ENCODE measurements at regions not wholly inside any gene's neighbourhood (a gene's known extent, or its start where the extent isn't known, plus 50 kb on each side); places are given as distances from the start of the nearest gene placed in this dataset.

GRCh38 chr9:115169003-115169402 lies 51.0 kb upstream of the TNC start:
- H3K27me3 Mint-ChIP-seq: peaks cover 16% of the 10 kb centered on the region
- no peak overlapping the region for H3K4me3 Mint-ChIP-seq
- no peaks in the 10 kb centered on the region for H3K9me3 Mint-ChIP-seq

GRCh38 chr9:115170358-115171073 lies 52.6 kb upstream of the TNC start:
- ATAC-seq (no peak), DNase-seq (no peak)
- Mint-ChIP-seq H3K36me3 (ENCODE audit: low read depth) (no peaks in the 10 kb centered on the region), H3K4me1 (no peaks in the 10 kb centered on the region), H3K27ac (no peak overlapping the region), H3K27me3 (peaks cover 16% of the 10 kb centered on the region), H3K9me3 (no peaks in the 10 kb centered on the region), H3K4me3 (no peak overlapping the region)

More at GRCh38 chr9:115169003-115169402, 51.0 kb upstream of the TNC start:
- no peak for ATAC-seq
- Mint-ChIP-seq H3K27ac (no peak overlapping the region), H3K36me3 (ENCODE audit: low read depth) (no peaks in the 10 kb centered on the region), H3K4me1 (no peaks in the 10 kb centered on the region)
- DNase-seq: no peak

- Mint-ChIP-seq H3K4me1 (no peaks in the 10 kb centered on the region), H3K36me3 (ENCODE audit: low read depth) (no peaks in the 10 kb centered on the region), H3K27me3 (peaks cover 12% of the 10 kb centered on the region), H3K4me3 (no peak overlapping the region), H3K9me3 (no peaks in the 10 kb centered on the region), H3K27ac (no peak overlapping the region)
- ATAC-seq (no peak), DNase-seq (no peak)
Observed at GRCh38 chr9:115171921-115172388, 54.0 kb upstream of the TNC start.

- Mint-ChIP-seq H3K27ac (no peak overlapping the region), H3K4me1 (no peaks in the 10 kb centered on the region), H3K27me3 (peaks cover 3% of the 10 kb centered on the region), H3K36me3 (ENCODE audit: low read depth) (no peaks in the 10 kb centered on the region), H3K4me3 (no peak overlapping the region), H3K9me3 (no peaks in the 10 kb centered on the region)
- ATAC-seq (no peak), DNase-seq (no peak)
Observed at GRCh38 chr9:115182264-115182663, 64.3 kb upstream of the TNC start.

GRCh38 chr9:115183436-115183835 lies 65.5 kb upstream of the TNC start:
- ATAC-seq (no peak), DNase-seq (no peak)
- Mint-ChIP-seq H3K9me3 (no peaks in the 10 kb centered on the region), H3K4me1 (no peaks in the 10 kb centered on the region), H3K27ac (no peak overlapping the region), H3K4me3 (no peak overlapping the region), H3K27me3 (peaks cover 5% of the 10 kb centered on the region), H3K36me3 (ENCODE audit: low read depth) (no peaks in the 10 kb centered on the region)

- no peak for DNase-seq
- H3K27me3 Mint-ChIP-seq: peaks cover 16% of the 10 kb centered on the region
- peaks cover 3% of the 10 kb centered on the region for H3K36me3 Mint-ChIP-seq (ENCODE audit: low read depth)
Observed at GRCh38 chr9:115189686-115190085, 71.7 kb upstream of the TNC start.

GRCh38 chr9:115191667-115192066 lies 73.7 kb upstream of the TNC start:
- Mint-ChIP-seq H3K27ac (no peak overlapping the region), H3K36me3 (ENCODE audit: low read depth) (peaks cover 3% of the 10 kb centered on the region), H3K4me3 (no peak overlapping the region), H3K27me3 (peaks cover 19% of the 10 kb centered on the region), H3K4me1 (no peaks in the 10 kb centered on the region), H3K9me3 (no peaks in the 10 kb centered on the region)
- DNase-seq: no peak
- ATAC-seq: no peak

More at GRCh38 chr9:115189686-115190085, 71.7 kb upstream of the TNC start:
- Mint-ChIP-seq H3K4me3 (no peak overlapping the region), H3K27ac (no peak overlapping the region), H3K4me1 (no peaks in the 10 kb centered on the region), H3K9me3 (no peaks in the 10 kb centered on the region)
- ATAC-seq: no peak

- Mint-ChIP-seq H3K36me3 (ENCODE audit: low read depth) (peaks cover 3% of the 10 kb centered on the region), H3K27ac (no peak overlapping the region), H3K4me3 (no peak overlapping the region), H3K27me3 (peaks cover 25% of the 10 kb centered on the region), H3K4me1 (no peaks in the 10 kb centered on the region), H3K9me3 (no peaks in the 10 kb centered on the region)
- DNase-seq (no peak), ATAC-seq (no peak)
Observed at GRCh38 chr9:115192280-115192679, 74.3 kb upstream of the TNC start.

GRCh38 chr9:115192835-115193525 lies 75.0 kb upstream of the TNC start:
- Mint-ChIP-seq H3K27ac (no peak overlapping the region), H3K4me1 (no peaks in the 10 kb centered on the region), H3K9me3 (no peaks in the 10 kb centered on the region), H3K36me3 (ENCODE audit: low read depth) (peaks cover 3% of the 10 kb centered on the region), H3K4me3 (no peak overlapping the region), H3K27me3 (peaks cover 26% of the 10 kb centered on the region)
- DNase-seq: no peak
- no peak for ATAC-seq

GRCh38 chr9:115193777-115194176 lies 75.8 kb upstream of the TNC start:
- DNase-seq (no peak), ATAC-seq (no peak)
- Mint-ChIP-seq H3K36me3 (ENCODE audit: low read depth) (peaks cover 3% of the 10 kb centered on the region), H3K27ac (no peak overlapping the region), H3K9me3 (no peaks in the 10 kb centered on the region), H3K4me1 (no peaks in the 10 kb centered on the region), H3K27me3 (peaks cover 21% of the 10 kb centered on the region), H3K4me3 (no peak overlapping the region)

- H3K4me1 Mint-ChIP-seq: no peaks in the 10 kb centered on the region
- no peak overlapping the region for H3K27ac Mint-ChIP-seq
- DNase-seq: no peak
- H3K9me3 Mint-ChIP-seq: no peaks in the 10 kb centered on the region
- no peak overlapping the region for H3K4me3 Mint-ChIP-seq
- H3K27me3 Mint-ChIP-seq: peaks cover 25% of the 10 kb centered on the region
- peaks cover 3% of the 10 kb centered on the region for H3K36me3 Mint-ChIP-seq (ENCODE audit: low read depth)
- no peak for ATAC-seq
Observed at GRCh38 chr9:115194216-115194615, 76.3 kb upstream of the TNC start.

GRCh38 chr9:115195912-115196311 lies 78.0 kb upstream of the TNC start:
- Mint-ChIP-seq H3K4me3 (no peak overlapping the region), H3K27me3 (peaks cover 33% of the 10 kb centered on the region), H3K36me3 (ENCODE audit: low read depth) (peaks cover 2% of the 10 kb centered on the region), H3K4me1 (no peaks in the 10 kb centered on the region), H3K27ac (no peak overlapping the region), H3K9me3 (no peaks in the 10 kb centered on the region)
- ATAC-seq: no peak
- DNase-seq: no peak

GRCh38 chr9:115196919-115197318 lies 79.0 kb upstream of the TNC start:
- Mint-ChIP-seq H3K27ac (no peak overlapping the region), H3K27me3 (peaks cover 39% of the 10 kb centered on the region), H3K4me1 (no peaks in the 10 kb centered on the region), H3K4me3 (no peak overlapping the region), H3K9me3 (no peaks in the 10 kb centered on the region), H3K36me3 (ENCODE audit: low read depth) (no peaks in the 10 kb centered on the region)
- ATAC-seq (no peak), DNase-seq (no peak)

- H3K27me3 Mint-ChIP-seq: peaks cover 37% of the 10 kb centered on the region
- no peak overlapping the region for H3K27ac Mint-ChIP-seq
- H3K4me1 Mint-ChIP-seq: no peaks in the 10 kb centered on the region
- H3K9me3 Mint-ChIP-seq: no peaks in the 10 kb centered on the region
- H3K36me3 Mint-ChIP-seq (ENCODE audit: low read depth): no peaks in the 10 kb centered on the region
- ATAC-seq (no peak), DNase-seq (no peak)
- H3K4me3 Mint-ChIP-seq: no peak overlapping the region
Observed at GRCh38 chr9:115198001-115198400, 80.0 kb upstream of the TNC start.

GRCh38 chr9:115200711-115201505 lies 83.0 kb upstream of the TNC start:
- ATAC-seq: no peak
- Mint-ChIP-seq H3K27ac (no peak overlapping the region), H3K36me3 (ENCODE audit: low read depth) (no peaks in the 10 kb centered on the region), H3K9me3 (no peaks in the 10 kb centered on the region), H3K27me3 (peaks cover 38% of the 10 kb centered on the region), H3K4me1 (peaks cover 8% of the 10 kb centered on the region), H3K4me3 (no peak overlapping the region)
- no peak for DNase-seq
